GM19467 (cell line): ENCODE measurements at regions not wholly inside any gene's neighbourhood (a gene's known extent, or its start where the extent isn't known, plus 50 kb on each side); places are given as distances from the start of the nearest gene placed in this dataset.
"Not testable (repeated sequence)": the region's sequence is repeated elsewhere in the genome, so short reads cannot be mapped to it uniquely, and the experiment has no call there.

Experiments used
- ATAC-seq: cut with Tn5 transposase; IDR thresholded peaks from one replicate; pipeline ENCODE4 v1.9.1; 2021; ENCODE audit warnings: mild to moderate bottlenecking, moderate library complexity; ENCODE audit not compliant: unreplicated experiment

DNA sequence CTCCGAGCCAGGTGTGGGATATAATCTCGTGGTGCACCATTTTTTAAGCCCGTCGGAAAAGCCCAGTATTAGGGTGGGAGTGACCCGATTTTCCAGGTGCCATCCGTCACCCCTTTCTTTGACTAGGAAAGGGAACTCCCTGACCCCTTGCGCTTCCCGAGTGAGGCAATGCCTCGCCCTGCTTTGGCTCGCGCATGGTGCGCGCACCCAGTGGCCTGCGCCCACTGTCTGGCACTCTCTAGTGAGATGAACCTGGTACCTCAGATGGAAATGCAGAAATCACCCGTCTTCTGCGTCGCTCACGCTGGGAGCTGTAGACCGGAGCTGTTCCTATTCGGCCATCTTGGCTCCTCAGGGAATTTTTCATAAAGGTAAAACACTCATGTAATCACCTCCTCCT lies 63.9 kb downstream of the RWDD3 start:
- ATAC-seq, result not testable (repeated sequence)

- no peak for ATAC-seq
Measured at GRCh38 chr1:95301091-95301490, 67.1 kb downstream of the RWDD3 start.

GRCh38 chr1:95301614-95302013 lies 67.6 kb downstream of the RWDD3 start:
- ATAC-seq, result no peak

DNA sequence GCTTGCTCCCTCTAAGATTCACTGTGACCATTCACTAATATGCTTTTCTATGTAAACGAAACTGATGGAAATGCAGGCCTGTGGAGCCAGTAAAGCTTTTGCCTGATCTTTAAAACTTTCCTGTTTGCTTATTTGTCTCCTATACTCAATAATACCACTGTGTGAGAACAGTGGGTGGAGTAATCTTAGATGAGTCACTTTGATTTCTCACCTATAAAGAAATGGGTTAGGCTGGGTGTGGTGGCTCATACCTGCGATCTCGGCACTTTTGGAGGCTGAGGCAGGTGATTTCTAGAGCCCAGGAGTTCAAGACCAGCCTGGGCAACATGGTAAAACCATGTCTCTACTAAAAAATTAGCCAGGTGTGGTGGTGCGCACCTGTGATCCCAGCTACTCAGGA lies 70.8 kb downstream of the RWDD3 start:
- no peak for ATAC-seq

DNA sequence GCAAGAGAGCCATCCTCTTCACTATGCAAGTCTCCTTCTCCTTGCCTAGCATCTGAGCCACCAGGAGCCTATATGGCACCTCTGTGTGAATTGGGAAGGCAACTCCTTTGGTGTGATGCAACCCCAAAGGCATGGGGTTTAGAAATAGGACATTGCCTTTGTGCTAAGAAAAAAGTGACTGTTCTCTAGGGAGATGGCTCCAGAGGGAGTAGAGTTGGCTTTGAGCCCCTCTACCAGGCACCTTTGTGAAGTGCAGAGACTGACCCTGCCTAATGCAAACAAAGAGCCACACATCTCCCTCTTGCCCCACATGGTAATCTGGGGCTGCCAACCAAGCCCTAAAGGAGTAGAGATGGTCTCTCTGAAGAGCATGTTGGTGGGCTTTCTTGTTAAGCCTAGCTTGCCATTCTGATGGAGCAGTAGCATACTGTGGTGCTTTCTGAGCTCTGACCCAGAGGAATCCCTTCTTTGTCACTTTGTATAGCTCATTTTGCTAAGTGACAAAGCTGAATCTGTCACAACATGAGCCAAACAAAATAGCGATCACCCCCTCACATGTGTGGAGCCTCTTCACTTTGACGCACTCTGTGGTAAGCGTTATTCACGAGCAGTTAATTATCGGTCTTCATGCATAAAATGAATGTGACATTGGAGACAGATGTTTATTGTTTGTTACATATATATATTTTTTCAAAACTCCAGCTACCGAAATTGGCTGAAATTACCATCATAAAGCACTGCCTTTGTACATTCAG lies 74.4 kb downstream of the RWDD3 start:
- no peak for ATAC-seq

- ATAC-seq, result no peak
Measured at GRCh38 chr1:95309031-95309471, 75.0 kb downstream of the RWDD3 start.

GRCh38 chr1:95311014-95311413 lies 77.0 kb downstream of the RWDD3 start:
- ATAC-seq, result no peak

- ATAC-seq, result no peak
Measured at GRCh38 chr1:95311762-95312161, 77.8 kb downstream of the RWDD3 start.

DNA sequence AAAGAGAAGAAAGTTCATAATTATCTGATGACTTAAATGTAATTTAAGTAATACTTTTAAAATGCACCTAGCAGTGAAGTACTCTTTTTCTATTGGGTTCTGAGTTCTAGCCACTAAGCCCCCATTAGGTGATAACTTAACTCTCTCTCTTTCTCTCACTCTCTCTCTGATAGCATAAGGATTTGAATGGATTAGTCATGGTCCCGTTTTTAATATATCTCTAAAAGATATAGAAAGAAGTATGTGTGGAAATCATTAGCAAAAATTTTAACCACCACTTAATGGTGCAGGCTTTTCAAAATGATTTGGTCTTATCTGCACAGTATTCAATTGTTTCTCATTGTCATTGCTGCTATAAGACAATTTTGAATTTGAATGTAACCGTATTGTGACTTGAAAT lies 78.2 kb downstream of the RWDD3 start:
- ATAC-seq, result no peak

DNA sequence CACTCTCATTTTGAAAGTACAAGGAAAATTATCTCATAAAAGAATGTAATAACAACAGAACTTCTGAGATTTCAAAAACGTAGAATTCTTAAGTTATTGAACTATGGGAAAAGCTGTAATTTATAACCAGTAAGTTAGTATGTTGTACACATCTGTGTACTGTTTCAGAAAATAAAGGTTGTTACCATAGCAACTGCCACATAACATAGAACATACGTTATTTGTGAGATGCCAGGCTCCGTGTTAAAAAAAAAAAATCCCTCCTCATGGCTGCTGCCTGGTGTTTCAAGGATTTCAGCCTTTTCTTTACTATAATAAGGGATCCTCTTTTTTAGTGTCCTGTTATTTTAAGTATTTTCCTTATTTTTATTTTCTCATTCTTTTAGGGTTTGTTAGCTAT lies 79.5 kb downstream of the RWDD3 start:
- no peak for ATAC-seq

DNA sequence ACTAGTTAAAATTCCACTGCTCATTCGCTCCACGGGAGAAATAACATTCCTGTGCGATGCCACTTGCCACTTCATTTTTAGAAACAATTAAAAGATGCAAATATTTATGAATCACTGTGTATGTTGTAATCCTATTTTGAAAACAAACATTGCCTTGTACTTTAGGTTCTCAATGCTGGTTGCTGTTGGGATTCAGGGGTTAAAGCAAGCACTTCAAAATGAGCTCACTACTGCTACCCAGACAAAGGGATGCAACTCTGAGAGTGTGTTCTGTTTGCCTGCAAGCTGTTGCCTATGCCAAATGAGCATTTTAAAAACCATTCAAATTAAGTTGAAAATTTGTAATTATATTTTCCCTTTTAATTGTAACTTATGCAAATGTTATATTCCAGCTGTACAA lies 87.5 kb downstream of the RWDD3 start:
- ATAC-seq, result no peak

DNA sequence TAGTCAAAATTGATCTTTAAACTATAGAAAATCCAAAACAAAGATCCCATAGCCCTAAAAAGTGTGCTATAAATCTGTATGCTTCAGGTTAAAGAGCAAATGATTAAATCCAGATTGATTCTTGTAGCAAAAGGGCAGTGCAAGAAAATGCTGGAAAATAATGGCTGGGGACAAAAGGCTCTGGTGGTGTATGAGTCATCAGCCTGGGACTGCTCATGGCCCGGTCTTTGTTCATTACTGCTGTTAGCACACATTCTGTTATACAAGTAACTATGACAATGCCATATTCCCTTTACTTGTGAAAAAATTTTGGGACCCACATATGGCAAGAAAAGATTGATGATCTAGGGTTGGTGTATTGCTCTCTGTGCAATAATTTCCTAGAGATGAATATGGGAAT lies 89.1 kb downstream of the RWDD3 start:
- ATAC-seq, result no peak

- no peak for ATAC-seq
Measured at GRCh38 chr1:95325349-95325748, 91.3 kb downstream of the RWDD3 start.

DNA sequence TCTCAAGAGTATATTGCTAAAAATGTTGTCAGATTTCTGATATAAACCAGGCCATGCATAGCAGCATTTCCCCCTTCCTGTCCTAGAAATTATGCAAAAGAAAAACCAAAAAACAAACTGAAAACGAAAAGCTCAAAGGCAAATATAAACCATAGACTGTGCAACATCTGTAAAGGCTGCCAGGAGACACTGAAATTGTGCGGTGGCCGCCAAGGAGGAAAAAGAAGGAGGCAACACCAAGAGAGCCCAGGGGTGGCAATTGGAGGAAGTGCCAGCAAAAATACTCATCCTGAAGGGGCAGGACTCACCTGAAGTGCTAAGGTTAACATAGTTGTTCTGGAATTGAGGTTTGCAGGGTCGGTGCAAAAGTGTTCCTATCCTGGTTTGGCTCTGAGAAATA lies 92.0 kb downstream of the RWDD3 start:
- no peak for ATAC-seq

GRCh38 chr1:95332754-95333153 lies 98.7 kb downstream of the RWDD3 start:
- ATAC-seq, result no peak

DNA sequence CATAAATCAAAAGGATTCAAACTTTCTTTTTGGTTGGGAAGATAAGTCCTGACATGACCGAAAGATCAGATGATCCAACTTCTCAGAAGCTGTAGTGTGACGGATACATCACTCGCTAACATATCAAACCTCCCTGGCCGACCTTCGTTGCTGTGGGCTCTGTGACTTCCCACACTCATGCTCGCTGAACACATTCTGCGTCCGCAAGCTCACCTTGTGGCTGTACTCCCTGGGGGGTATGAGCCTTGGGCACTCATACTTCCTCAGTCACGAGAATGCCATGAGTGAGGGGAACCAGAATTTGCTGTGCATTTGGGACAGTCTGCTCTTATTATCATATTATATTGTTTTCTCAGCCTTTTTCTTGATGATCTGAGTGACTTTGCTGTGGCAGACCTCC lies 105.4 kb downstream of the RWDD3 start:
- no peak for ATAC-seq

- no peak for ATAC-seq
Measured at GRCh38 chr1:95340061-95340460, 106.1 kb downstream of the RWDD3 start.

DNA sequence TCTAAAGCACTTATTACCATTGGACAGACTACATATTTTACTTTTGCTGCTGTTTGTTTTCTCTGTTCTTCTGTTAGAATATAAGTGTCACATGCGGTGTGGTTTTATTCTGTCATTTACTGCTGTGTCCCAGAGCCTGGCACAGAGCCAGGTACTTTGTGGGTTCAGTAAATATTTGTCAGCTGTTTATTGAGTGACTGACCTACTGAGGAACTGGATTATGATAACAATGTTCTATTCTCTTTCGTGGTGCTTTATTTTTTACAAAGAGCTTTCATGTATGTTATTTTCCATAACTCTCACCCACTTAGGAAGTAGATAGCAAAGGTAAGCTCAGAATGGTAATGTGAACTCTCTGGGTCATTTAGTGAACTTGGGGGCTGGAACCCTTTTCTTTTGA lies 118.8 kb downstream of the RWDD3 start:
- no peak for ATAC-seq

DNA sequence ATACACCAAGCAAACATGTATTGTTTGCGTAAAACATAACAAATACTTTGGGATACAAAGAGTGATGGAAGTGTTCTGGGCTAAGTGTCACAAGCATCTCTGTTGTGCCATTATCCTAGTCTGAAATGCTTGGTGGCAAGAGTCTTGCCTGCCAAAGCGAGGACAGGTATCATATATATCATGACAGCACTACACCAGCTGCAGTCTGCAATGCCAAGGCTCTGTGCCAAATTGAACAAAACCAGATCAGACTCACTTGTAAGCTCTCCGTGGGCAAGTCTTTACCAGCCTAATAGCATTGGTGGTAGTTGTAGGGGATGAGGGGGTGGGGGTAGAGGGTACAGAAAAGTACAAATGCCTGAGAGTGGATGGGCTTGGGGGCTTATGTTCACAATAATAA lies 119.2 kb downstream of the RWDD3 start:
- ATAC-seq, result no peak

- ATAC-seq, result no peak
Measured at GRCh38 chr1:95364546-95364945, 130.5 kb downstream of the RWDD3 start.

GRCh38 chr1:95366498-95366897 lies 132.5 kb downstream of the RWDD3 start:
- no peak for ATAC-seq

GRCh38 chr1:95368178-95368577 lies 134.2 kb downstream of the RWDD3 start:
- no peak for ATAC-seq

GRCh38 chr1:95369985-95370690 lies 136.1 kb downstream of the RWDD3 start:
- ATAC-seq, result no peak
